ENCODE measurements at regions not wholly inside any gene's neighbourhood (a gene's known extent, or its start where the extent isn't known, plus 50 kb on each side); places are given as distances from the start of the nearest gene placed in this dataset.
"Not testable (repeated sequence)": the region's sequence is repeated elsewhere in the genome, so short reads cannot be mapped to it uniquely, and the experiment has no call there.

DNA sequence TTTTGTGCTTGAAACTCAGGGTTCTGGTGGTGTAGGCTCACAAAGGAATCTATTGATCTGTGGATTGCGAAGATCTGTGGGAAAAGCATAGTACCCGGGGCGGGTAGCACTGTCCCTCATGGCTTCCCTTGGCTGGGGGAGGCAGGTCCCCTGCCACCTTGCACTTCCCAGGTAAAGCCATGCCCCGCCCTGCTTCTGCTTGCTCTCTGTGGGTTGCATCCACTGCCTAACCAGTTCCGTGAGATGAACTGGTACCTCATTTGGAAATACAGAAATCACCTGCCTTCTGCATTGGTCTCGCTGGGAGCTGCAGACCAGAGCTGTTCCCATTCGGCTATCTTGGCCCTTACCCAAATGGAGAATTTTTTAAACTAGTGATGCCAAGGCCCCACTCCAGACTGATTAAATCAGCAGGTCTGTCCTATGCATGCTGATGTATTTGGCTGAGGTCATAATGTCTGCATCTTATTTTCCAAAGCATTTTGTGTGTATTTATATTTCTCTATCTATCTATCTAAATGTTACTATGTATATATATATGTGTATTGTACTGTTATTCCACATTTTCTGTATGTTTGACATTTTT is 65.5 kb upstream of the SLC7A14 start:
- no peak for DNase-seq (ENCODE audit: low read depth)

DNA sequence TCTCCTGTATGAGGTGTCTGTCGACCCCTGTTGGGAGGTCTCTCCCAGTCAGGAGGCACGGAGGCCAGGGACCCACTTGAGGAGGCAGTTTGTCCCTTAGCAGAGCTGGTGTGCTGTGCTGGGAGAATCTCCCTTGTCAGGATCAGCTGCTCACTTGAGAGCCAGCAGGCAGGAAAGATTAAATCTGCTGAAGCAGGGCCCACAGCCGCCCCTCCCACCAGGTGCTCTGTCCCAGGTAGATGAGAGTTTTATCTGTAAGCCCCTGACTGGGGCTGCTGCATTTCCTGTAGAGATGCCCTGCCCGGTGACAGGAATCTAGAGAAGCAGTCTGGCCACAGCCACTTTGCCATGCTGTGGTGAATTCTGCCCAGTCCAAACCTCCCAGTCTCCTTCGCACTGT is 64.7 kb upstream of the SLC7A14 start:
- not testable (repeated sequence) for DNase-seq (ENCODE audit: low read depth)

DNA sequence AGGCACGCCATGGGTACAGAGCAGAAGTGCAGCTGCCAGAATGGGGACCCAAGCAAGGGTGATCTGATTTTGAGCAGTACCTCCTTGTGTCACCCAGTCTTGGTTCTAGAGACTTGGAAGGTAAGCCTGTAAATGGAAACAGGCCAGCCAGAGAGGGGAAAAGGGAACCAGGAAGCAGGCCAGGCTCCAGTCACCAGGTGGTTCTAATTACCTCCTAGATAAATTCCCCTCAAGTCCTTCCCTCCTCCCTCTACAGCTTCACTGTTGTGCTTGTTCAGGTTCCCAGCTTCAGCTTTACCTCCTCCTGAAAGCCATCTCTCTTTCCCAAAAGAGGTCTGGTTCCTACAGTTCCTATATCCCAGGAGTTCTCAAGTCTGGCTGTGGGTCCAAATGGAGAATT is 58.8 kb upstream of the SLC7A14 start:
- DNase-seq (ENCODE audit: low read depth) = peak; percentile 18

DNA sequence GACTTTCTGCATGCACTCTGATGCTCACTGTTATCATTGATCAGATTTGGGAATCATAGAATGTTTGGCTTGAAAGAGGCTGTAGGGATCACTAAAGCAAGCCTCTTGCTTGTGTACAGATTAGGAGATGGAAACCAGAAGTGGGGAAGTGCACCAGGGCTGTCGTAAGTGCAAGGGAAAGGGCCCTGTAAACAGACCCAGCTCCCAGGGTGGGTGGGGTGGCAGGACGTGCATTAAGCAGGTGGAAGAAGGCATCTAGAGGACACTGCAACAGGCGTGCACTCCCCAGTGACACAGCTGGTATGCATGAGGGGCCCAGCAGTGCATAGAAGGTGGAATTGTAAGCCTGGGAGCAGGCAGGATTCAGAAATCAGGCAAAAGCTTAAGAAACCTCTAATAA is 58.0 kb upstream of the SLC7A14 start:
- no peak for DNase-seq (ENCODE audit: low read depth)

DNA sequence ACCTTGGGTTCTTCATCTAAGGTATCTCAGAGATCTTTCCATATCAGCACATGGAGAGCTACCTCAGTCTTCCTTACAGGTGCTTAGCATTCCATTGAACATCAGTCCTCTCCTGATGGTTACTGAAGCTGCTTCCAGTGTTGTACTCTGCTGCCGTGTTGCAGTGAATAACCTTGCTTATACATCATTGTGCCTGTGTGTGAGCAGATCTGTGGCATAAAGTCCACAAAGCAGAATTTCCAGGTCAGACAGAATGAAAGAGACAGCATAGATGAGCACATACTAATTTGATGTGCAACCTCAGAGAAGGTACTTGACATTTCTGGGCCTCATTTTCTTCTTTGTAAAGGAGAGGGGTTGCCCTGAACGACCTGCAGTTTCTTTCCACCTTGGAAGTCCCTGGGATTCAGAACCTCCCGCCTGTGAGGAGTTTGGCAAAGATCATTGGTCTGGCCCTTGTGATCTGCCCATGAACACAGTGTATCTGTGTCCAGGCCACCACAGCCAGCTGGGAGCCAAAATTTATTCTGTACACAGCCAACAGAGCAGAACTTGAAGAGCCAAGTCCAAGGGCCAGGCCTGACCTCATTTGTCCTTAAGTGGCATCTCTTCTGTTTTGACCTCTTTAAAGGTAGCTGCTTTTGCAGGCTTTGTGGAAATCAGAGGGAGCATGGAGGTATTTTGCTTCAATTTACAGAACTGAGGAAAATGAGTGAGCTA is 57.2 kb upstream of the SLC7A14 start:
- DNase-seq (ENCODE audit: low read depth) = no peak

DNA sequence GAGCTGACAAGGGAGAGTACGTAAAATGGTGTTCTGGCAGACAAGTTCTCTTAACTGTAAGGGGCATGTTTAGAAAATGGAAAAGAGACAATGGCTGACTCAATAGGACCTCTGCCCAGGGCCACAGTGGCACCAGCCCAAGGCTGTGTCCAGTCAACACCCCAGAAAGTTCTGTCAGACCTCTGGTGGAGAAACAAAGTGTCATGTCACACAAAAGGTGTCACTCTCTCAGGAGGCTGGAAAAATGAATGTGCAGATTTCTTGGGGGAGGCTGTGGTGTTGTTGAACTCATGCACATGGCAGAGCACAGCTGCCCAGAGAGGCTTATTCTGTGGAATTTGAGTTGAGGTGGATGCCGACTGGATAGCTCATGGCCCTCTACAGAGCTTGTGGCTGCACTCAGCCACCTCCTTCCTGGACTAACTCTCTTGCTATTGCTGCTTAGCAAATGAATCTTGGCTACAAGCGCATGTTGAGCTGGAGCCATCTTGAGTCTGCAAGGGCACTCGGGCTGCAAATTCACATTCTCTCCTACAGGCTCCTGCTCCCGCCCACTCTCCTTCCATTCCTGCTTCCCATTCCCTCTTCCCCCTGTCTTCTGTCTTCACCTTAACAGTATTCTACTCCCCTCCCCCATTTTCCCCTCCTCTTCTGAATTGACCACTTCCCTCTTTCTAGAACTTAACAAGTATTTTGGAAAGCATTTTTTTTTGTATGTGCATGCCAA is 55.8 kb upstream of the SLC7A14 start:
- peak; percentile 9 for DNase-seq (ENCODE audit: low read depth)

- DNase-seq (ENCODE audit: low read depth) = no peak
Measured at GRCh38 chr3:170640737-170641171, 54.9 kb upstream of the SLC7A14 start.

- DNase-seq (ENCODE audit: low read depth) = no peak
Measured at GRCh38 chr3:170638988-170639387, 53.1 kb upstream of the SLC7A14 start.

DNA sequence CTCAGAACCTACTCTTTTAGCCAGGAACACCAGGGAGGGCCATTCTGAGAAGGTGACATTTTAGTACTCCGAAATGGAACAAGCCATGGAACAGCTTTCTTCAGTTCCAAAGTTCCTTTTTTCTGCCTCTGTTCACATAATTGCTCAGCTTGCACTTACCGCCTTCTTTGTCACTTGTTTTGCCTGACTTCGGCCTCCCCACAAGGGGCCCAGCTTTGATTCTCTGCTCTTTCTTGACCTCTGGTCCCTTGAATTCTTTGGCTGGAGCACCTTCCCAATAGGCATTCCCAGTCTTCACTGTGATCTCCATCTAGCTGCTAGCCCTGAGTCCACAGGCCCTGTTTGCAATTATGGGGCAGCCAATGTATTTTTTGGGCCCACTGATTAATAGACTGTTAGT is 51.4 kb upstream of the SLC7A14 start:
- DNase-seq (ENCODE audit: low read depth) = no peak

DNA sequence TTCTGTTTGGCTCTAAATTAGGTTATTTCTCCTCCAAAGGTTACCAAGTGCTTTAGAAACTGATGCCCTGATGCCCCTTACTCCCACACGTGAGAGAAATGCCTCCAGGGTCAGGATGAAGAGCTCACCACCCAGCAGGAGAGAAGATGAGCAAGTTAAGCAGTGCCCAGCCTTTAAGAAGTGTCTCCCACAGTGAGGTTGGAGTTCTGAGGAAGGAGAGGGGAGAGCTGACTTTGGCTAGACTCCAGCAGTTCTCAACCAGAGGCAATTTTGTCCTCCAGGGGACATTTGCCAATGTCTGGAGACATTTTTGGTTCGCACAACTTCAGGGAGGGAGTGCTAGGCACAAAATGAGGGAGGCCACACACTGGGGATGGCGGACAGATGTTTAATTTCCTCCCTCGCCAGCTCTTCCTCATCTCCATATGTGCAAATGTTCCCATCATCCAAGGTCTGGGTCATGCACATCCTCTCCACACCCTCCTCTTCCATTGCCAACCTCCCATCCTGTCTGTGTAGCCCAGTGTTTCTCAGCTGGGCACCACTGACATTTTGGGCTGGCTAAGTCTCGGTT is 50.6 kb upstream of the SLC7A14 start:
- DNase-seq (ENCODE audit: low read depth) = peak; percentile 20

Measured in EH (cell line).